Immature natural killer cell (primary cell): ENCODE measurements at regions not wholly inside any gene's neighbourhood (a gene's known extent, or its start where the extent isn't known, plus 50 kb on each side); places are given as distances from the start of the nearest gene placed in this dataset.

Experiments used
- DNase-seq, 3 donors: peaks; one replicate each; pipeline ENCODE4 v3.0.0; 2022; ENCODE audit warnings: mixed read lengths in 1 of 3
- H3K27ac Mint-ChIP-seq, 6 donors: one replicate each; pipeline ENCODE4 v1.8.0; 2020; ENCODE audit warnings: mixed read lengths in 6 of 6, mild to moderate bottlenecking in 5 of 6, inconsistent platforms in 4 of 6, moderate library complexity in 3 of 6
- H3K27me3 Mint-ChIP-seq, 3 donors: one replicate each; pipeline ENCODE4 v1.8.0; 2020 to 2021; ENCODE audit warnings: low read depth in 3 of 3, mild to moderate bottlenecking in 3 of 3, mixed read lengths in 3 of 3, moderate library complexity in 3 of 3, inconsistent platforms in 1 of 3
- H3K36me3 Mint-ChIP-seq, 3 donors: one replicate each; pipeline ENCODE4 v1.8.0; 2020; ENCODE audit warnings: mixed read lengths in 3 of 3, inconsistent platforms in 2 of 3, mild to moderate bottlenecking in 2 of 3
- H3K4me1 Mint-ChIP-seq, 2 donors: one replicate each; pipeline ENCODE4 v1.8.0; 2020; ENCODE audit warnings: inconsistent platforms in 2 of 2, mild to moderate bottlenecking in 2 of 2, mixed read lengths in 2 of 2, moderate library complexity in 1 of 2
- H3K4me3 Mint-ChIP-seq, 5 donors: one replicate each; pipeline ENCODE4 v1.8.0; 2020; ENCODE audit warnings: mild to moderate bottlenecking in 5 of 5, mixed read lengths in 5 of 5, inconsistent platforms in 3 of 5, moderate library complexity in 3 of 5
- H3K9me3 Mint-ChIP-seq, 6 donors: one replicate each; pipeline ENCODE4 v1.8.0; 2020; ENCODE audit warnings: mild to moderate bottlenecking in 6 of 6, mixed read lengths in 6 of 6, inconsistent platforms in 4 of 6, moderate library complexity in 3 of 6

GRCh38 chr12:88753707-88754106 lies 173.4 kb upstream of the KITLG start:
- Mint-ChIP-seq H3K9me3 (peaks cover 0 to 20% (median 7%) of the 10 kb centered on the region in 6 donors), H3K27me3 (peaks cover 0 to 2% (median 0%) of the 10 kb centered on the region in 3 donors), H3K4me3 (no peak overlapping the region), H3K4me1 (no peaks in the 10 kb centered on the region), H3K27ac (no peak overlapping the region), H3K36me3 (no peaks in the 10 kb centered on the region)
- no peak for DNase-seq

- Mint-ChIP-seq H3K36me3 (no peaks in the 10 kb centered on the region), H3K27me3 (peaks cover 0 to 2% (median 0%) of the 10 kb centered on the region in 3 donors), H3K9me3 (peaks cover 0 to 14% (median 8%) of the 10 kb centered on the region in 6 donors), H3K4me3 (no peak overlapping the region), H3K27ac (no peak overlapping the region), H3K4me1 (no peaks in the 10 kb centered on the region)
- no peak for DNase-seq
These were observed 172.8 kb upstream of the KITLG start for GRCh38 chr12:88753066-88753465.

- H3K4me3 Mint-ChIP-seq = no peak overlapping the region
- H3K4me1 Mint-ChIP-seq = no peaks in the 10 kb centered on the region
- no peak for DNase-seq
- no peak overlapping the region for H3K27ac Mint-ChIP-seq
- H3K9me3 Mint-ChIP-seq = peaks cover 0 to 13% (median 9%) of the 10 kb centered on the region in 6 donors
- H3K27me3 Mint-ChIP-seq = peaks cover 0 to 4% (median 0%) of the 10 kb centered on the region in 3 donors
- H3K36me3 Mint-ChIP-seq = no peaks in the 10 kb centered on the region
These were observed 171.9 kb upstream of the KITLG start for GRCh38 chr12:88752183-88752582.

GRCh38 chr12:88750867-88751543 lies 170.7 kb upstream of the KITLG start:
- Mint-ChIP-seq H3K9me3 (peaks cover 0 to 13% (median 9%) of the 10 kb centered on the region in 6 donors), H3K36me3 (no peaks in the 10 kb centered on the region), H3K27me3 (peaks cover 0 to 4% (median 0%) of the 10 kb centered on the region in 3 donors), H3K4me3 (no peak overlapping the region), H3K4me1 (no peaks in the 10 kb centered on the region), H3K27ac (no peak overlapping the region)
- no peak for DNase-seq

GRCh38 chr12:88746386-88746785 lies 166.1 kb upstream of the KITLG start:
- no peak for DNase-seq
- Mint-ChIP-seq H3K4me3 (no peak overlapping the region), H3K4me1 (no peaks in the 10 kb centered on the region), H3K27me3 (peaks cover 0 to 2% (median 0%) of the 10 kb centered on the region in 3 donors), H3K27ac (no peak overlapping the region), H3K9me3 (peaks cover 2 to 11% (median 5%) of the 10 kb centered on the region in 6 donors), H3K36me3 (no peaks in the 10 kb centered on the region)

GRCh38 chr12:88743946-88744685 lies 163.8 kb upstream of the KITLG start:
- H3K4me1 Mint-ChIP-seq = no peaks in the 10 kb centered on the region
- no peaks in the 10 kb centered on the region for H3K36me3 Mint-ChIP-seq
- H3K27me3 Mint-ChIP-seq = peaks cover 0 to 2% (median 0%) of the 10 kb centered on the region in 3 donors
- H3K27ac Mint-ChIP-seq = no peak overlapping the region
- peaks cover 0 to 5% (median 3%) of the 10 kb centered on the region in 6 donors for H3K9me3 Mint-ChIP-seq
- DNase-seq = no peak
- H3K4me3 Mint-ChIP-seq = no peak overlapping the region

GRCh38 chr12:88737838-88738472 lies 157.7 kb upstream of the KITLG start:
- Mint-ChIP-seq H3K36me3 (no peaks in the 10 kb centered on the region), H3K4me1 (no peaks in the 10 kb centered on the region), H3K4me3 (no peak overlapping the region), H3K27ac (no peak overlapping the region), H3K27me3 (no peaks in the 10 kb centered on the region), H3K9me3 (peaks cover 0 to 17% (median under 1%) of the 10 kb centered on the region in 6 donors)
- no peak for DNase-seq

- H3K4me3 Mint-ChIP-seq = no peak overlapping the region
- peaks cover 0 to 12% (median under 1%) of the 10 kb centered on the region in 6 donors for H3K9me3 Mint-ChIP-seq
- H3K36me3 Mint-ChIP-seq = no peaks in the 10 kb centered on the region
- H3K4me1 Mint-ChIP-seq = no peaks in the 10 kb centered on the region
- no peak for DNase-seq
- H3K27ac Mint-ChIP-seq = no peak overlapping the region
- no peaks in the 10 kb centered on the region for H3K27me3 Mint-ChIP-seq
These were observed 155.8 kb upstream of the KITLG start for GRCh38 chr12:88736031-88736430.

GRCh38 chr12:88733008-88733407 lies 152.7 kb upstream of the KITLG start:
- no peak overlapping the region for H3K4me3 Mint-ChIP-seq
- H3K36me3 Mint-ChIP-seq = no peaks in the 10 kb centered on the region
- H3K4me1 Mint-ChIP-seq = no peaks in the 10 kb centered on the region
- DNase-seq = no peak
- H3K27ac Mint-ChIP-seq = no peak overlapping the region
- peaks cover 0 to 4% (median 0%) of the 10 kb centered on the region in 3 donors for H3K27me3 Mint-ChIP-seq
- H3K9me3 Mint-ChIP-seq = peaks cover 0 to 12% (median under 1%) of the 10 kb centered on the region in 6 donors

GRCh38 chr12:88729196-88729595 lies 148.9 kb upstream of the KITLG start:
- Mint-ChIP-seq H3K9me3 (peaks cover 0 to 6% (median 2%) of the 10 kb centered on the region in 6 donors), H3K4me1 (no peaks in the 10 kb centered on the region), H3K27me3 (peaks cover 0 to 4% (median 2%) of the 10 kb centered on the region in 3 donors), H3K36me3 (peaks cover 0 to 4% (median 0%) of the 10 kb centered on the region in 3 donors), H3K4me3 (no peak overlapping the region), H3K27ac (no peak overlapping the region)
- DNase-seq = no peak

GRCh38 chr12:88726806-88727720 lies 146.8 kb upstream of the KITLG start:
- peaks cover 0 to 4% (median 0%) of the 10 kb centered on the region in 3 donors for H3K36me3 Mint-ChIP-seq
- no peaks in the 10 kb centered on the region for H3K4me1 Mint-ChIP-seq
- no peak overlapping the region for H3K27ac Mint-ChIP-seq
- peaks cover 0 to 6% (median 2%) of the 10 kb centered on the region in 6 donors for H3K9me3 Mint-ChIP-seq
- no peak overlapping the region for H3K4me3 Mint-ChIP-seq
- H3K27me3 Mint-ChIP-seq = peaks cover 0 to 4% (median 2%) of the 10 kb centered on the region in 3 donors
- no peak for DNase-seq

GRCh38 chr12:88725592-88726143 lies 145.4 kb upstream of the KITLG start:
- H3K4me3 Mint-ChIP-seq = no peak overlapping the region
- no peak for DNase-seq
- no peak overlapping the region for H3K27ac Mint-ChIP-seq
- peaks cover 0 to 6% (median 2%) of the 10 kb centered on the region in 6 donors for H3K9me3 Mint-ChIP-seq
- no peaks in the 10 kb centered on the region for H3K4me1 Mint-ChIP-seq
- H3K27me3 Mint-ChIP-seq = peaks cover 0 to 4% (median 4%) of the 10 kb centered on the region in 3 donors
- H3K36me3 Mint-ChIP-seq = peaks cover 0 to 4% (median 0%) of the 10 kb centered on the region in 3 donors

GRCh38 chr12:88723219-88723618 lies 142.9 kb upstream of the KITLG start:
- Mint-ChIP-seq H3K4me3 (no peak overlapping the region), H3K27me3 (peaks cover 0 to 4% (median 0%) of the 10 kb centered on the region in 3 donors), H3K27ac (no peak overlapping the region), H3K4me1 (no peaks in the 10 kb centered on the region), H3K9me3 (peaks cover 0 to 9% (median under 1%) of the 10 kb centered on the region in 6 donors), H3K36me3 (peaks cover 0 to 4% (median 0%) of the 10 kb centered on the region in 3 donors)
- no peak for DNase-seq
